ENCODE measurements at regions not wholly inside any gene's neighbourhood (a gene's known extent, or its start where the extent isn't known, plus 50 kb on each side); places are given as distances from the start of the nearest gene placed in this dataset.
A peak's percentile ranks its signal among the peaks of the same experiment; 100 is the strongest.

DNA sequence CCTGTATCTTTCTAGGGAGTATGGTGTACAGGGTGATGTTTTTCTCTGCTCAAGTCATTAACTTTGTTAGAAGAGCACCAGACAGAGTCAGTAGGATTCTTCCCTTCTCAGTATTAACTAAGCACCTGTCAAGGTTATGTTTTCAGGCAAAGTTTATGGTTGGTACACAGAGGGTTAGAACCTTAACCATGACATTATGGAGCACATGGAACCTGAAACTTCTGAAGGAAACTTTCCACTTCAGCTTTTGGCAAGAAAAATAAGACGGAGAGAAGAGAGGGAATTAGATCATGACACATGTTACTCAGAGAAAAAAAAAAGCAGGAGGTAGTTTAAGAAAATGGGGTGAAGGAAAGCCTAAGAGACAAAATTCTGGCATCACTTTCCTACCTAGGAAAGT, 112.9 kb upstream of the PDE7B start:
- no peak overlapping the region for H3K9ac ChIP-seq (replicated peaks in 1 of 4; ENCODE audit: extremely low read depth in 1 of 4, low read depth in 3 of 4, low read length in 3 of 4)
- ChIA-PET POLR2A (ENCODE audit: partially characterized antibody) (no interaction called here), CTCF (ENCODE audit: partially characterized antibody) (no interaction called here)
- DNase-seq (ENCODE audit: low read depth in 1 of 2, low spot score in 2 of 2) (no peak), FAIRE-seq (no peak)
- no peak overlapping the region for H3K4ac ChIP-seq (replicated peaks; ENCODE audit: insufficient read length, low read depth, low read length)
- no peak overlapping the region for H3K56ac ChIP-seq (replicated peaks; ENCODE audit: insufficient read length, low read depth, low read length)
- H3K4me2 ChIP-seq (ENCODE audit: insufficient read depth in 1 of 2, low read depth in 2 of 2, low read length in 2 of 2), result no peak overlapping the region
- H2BK15ac ChIP-seq (ENCODE audit: low read length), result no peak overlapping the region
- H4K8ac ChIP-seq (ENCODE audit: extremely low read depth, insufficient read depth, low read length), result no peak overlapping the region
- no peaks in the 10 kb centered on the region for H3K36me3 ChIP-seq (ENCODE audit: control insufficient read depth in 2 of 4, insufficient read depth in 4 of 4, low read length in 3 of 4)
- 70% methylated on average over 1 of the region's 1 CpG; no CpG with 5 or more reads in 1 of the 2 experiments for WGBS, 2 experiments (ENCODE audit: extremely low coverage in 1 of 2, insufficient coverage in 1 of 2, insufficient read length in 1 of 2, insufficient replicate concordance in 2 of 2, low coverage in 1 of 2, low lambda C conversion rate in 2 of 2, missing lambda C conversion rate in 1 of 2)
- H3K9me3 ChIP-seq (ENCODE audit: insufficient read depth in 2 of 2, low read depth in 1 of 2, low read length in 1 of 2), result no peaks in the 10 kb centered on the region
- no peak overlapping the region for H2BK20ac ChIP-seq (ENCODE audit: low read length)
- H4K20me1 ChIP-seq (replicated peaks in 1 of 2; ENCODE audit: control insufficient read depth in 1 of 2, insufficient read depth in 2 of 2, low read length in 2 of 2), result no peaks in the 10 kb centered on the region
- no peak overlapping the region for H3K4me3 ChIP-seq (ENCODE audit: extremely low read depth in 1 of 4, insufficient read depth in 2 of 4, low read depth in 3 of 4, low read length in 4 of 4)
- 0 out of 2 replicates have a peak overlapping the region, but pooled peaks have one; percentile 23 for H2AFZ ChIP-seq (ENCODE audit: low read length)
- H2BK120ac ChIP-seq (replicated peaks; ENCODE audit: low read depth, low read length), result no peak overlapping the region
- no peaks in the 10 kb centered on the region for H3K79me1 ChIP-seq (ENCODE audit: low read depth, low read length)
- H3K27ac ChIP-seq (ENCODE audit: low read depth, low read length), result no peak overlapping the region
- H3K23me2 ChIP-seq (ENCODE audit: low read depth, low read length), result no peaks in the 10 kb centered on the region
- H2AK5ac ChIP-seq (ENCODE audit: low read depth, low read length), result no peak overlapping the region
- no peak overlapping the region for H4K5ac ChIP-seq (ENCODE audit: insufficient read length, low read depth, low read length)
- H3K23ac ChIP-seq (ENCODE audit: insufficient read length), result no peak overlapping the region
- H3K14ac ChIP-seq (ENCODE audit: insufficient read length), result no peak overlapping the region
- H2BK12ac ChIP-seq (ENCODE audit: low read depth, low read length), result no peak overlapping the region
- no peak overlapping the region for H3K18ac ChIP-seq (ENCODE audit: extremely low read depth, low read length)
- H2BK5ac ChIP-seq (ENCODE audit: low read depth, low read length), result no peak overlapping the region
- no peaks in the 10 kb centered on the region for H3K79me2 ChIP-seq (ENCODE audit: control insufficient read depth in 1 of 2, insufficient read depth in 2 of 2, low read length in 2 of 2)
- H3K27me3 ChIP-seq (replicated peaks in 1 of 4; ENCODE audit: control insufficient read depth in 3 of 4, extremely low read depth in 1 of 4, insufficient read depth in 3 of 4, low read length in 3 of 4), result no peaks in the 10 kb centered on the region
- H3K4me1 ChIP-seq (replicated peaks in 1 of 4; ENCODE audit: control insufficient read depth in 3 of 4, insufficient read depth in 4 of 4, low read length in 3 of 4), result no peaks in the 10 kb centered on the region
- no peak overlapping the region for H4K91ac ChIP-seq (replicated peaks; ENCODE audit: insufficient read length, low read length)
- TF ChIP-seq CBX5 (IDR thresholded peaks at IDR 0.05; ENCODE audit: low read depth, low read length) (no peak), TEAD4 (IDR thresholded peaks at IDR 0.05; ENCODE audit: low read depth, low read length) (no peak), SRF (IDR thresholded peaks at IDR 0.05; ENCODE audit: low read depth, low read length) (no peak), SUZ12 (IDR thresholded peaks at IDR 0.05; ENCODE audit: low read length) (no peak), RXRA (IDR thresholded peaks at IDR 0.05; ENCODE audit: insufficient read depth, low read depth, low read length) (no peak), MAFK (IDR thresholded peaks at IDR 0.05; ENCODE audit: low read depth, low read length) (no peak), JUN (IDR thresholded peaks at IDR 0.05; ENCODE audit: low read depth, low read length) (no peak), SP2 (IDR thresholded peaks at IDR 0.05; ENCODE audit: low read length) (no peak), TCF12 (IDR thresholded peaks at IDR 0.05; ENCODE audit: low read depth, low read length) (no peak)
- TF ChIP-seq, protein P1, sequence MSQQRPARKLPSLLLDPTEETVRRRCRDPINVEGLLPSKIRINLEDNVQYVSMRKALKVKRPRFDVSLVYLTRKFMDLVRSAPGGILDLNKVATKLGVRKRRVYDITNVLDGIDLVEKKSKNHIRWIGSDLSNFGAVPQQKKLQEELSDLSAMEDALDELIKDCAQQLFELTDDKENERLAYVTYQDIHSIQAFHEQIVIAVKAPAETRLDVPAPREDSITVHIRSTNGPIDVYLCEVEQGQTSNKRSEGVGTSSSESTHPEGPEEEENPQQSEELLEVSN (IDR thresholded peaks at IDR 0.05), result no peak
- TF ChIP-seq, protein P2, sequence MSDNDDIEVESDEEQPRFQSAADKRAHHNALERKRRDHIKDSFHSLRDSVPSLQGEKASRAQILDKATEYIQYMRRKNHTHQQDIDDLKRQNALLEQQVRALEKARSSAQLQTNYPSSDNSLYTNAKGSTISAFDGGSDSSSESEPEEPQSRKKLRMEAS (IDR thresholded peaks at IDR 0.05), result no peak
- TF ChIP-seq, protein P3, sequence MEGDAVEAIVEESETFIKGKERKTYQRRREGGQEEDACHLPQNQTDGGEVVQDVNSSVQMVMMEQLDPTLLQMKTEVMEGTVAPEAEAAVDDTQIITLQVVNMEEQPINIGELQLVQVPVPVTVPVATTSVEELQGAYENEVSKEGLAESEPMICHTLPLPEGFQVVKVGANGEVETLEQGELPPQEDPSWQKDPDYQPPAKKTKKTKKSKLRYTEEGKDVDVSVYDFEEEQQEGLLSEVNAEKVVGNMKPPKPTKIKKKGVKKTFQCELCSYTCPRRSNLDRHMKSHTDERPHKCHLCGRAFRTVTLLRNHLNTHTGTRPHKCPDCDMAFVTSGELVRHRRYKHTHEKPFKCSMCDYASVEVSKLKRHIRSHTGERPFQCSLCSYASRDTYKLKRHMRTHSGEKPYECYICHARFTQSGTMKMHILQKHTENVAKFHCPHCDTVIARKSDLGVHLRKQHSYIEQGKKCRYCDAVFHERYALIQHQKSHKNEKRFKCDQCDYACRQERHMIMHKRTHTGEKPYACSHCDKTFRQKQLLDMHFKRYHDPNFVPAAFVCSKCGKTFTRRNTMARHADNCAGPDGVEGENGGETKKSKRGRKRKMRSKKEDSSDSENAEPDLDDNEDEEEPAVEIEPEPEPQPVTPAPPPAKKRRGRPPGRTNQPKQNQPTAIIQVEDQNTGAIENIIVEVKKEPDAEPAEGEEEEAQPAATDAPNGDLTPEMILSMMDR (IDR thresholded peaks at IDR 0.05; ENCODE audit: control extremely low read depth in 1 of 3, insufficient read depth in 1 of 3, low read depth in 1 of 3, low read length in 3 of 3), result no peak
